Stomach (tissue), 4 donors: ENCODE measurements at regions not wholly inside any gene's neighbourhood (a gene's known extent, or its start where the extent isn't known, plus 50 kb on each side); places are given as distances from the start of the nearest gene placed in this dataset.
"Not testable (repeated sequence)": the region's sequence is repeated elsewhere in the genome, so short reads cannot be mapped to it uniquely, and the experiment has no call there.

Experiments
- CTCF ChIP-seq, 7 experiments: fragments of 450-650 bp in 4 of 7; fragments of 200-600 bp in 3 of 7; sonication (generic) in 3 of 7; IDR thresholded peaks; one replicate each; pipeline ENCODE4 v1.5.1; 2016 to 2019; ENCODE audit warnings: antibody characterized with exemption in 7 of 7, control low read depth in 2 of 7, mild to moderate bottlenecking in 1 of 7
- POLR2A ChIP-seq, 4 donors: fragments of 450-650 bp; IDR thresholded peaks; one replicate each; pipeline ENCODE4 v1.6.1; 2016; ENCODE audit warnings: antibody characterized with exemption in 4 of 4, control low read depth in 2 of 4, mild to moderate bottlenecking in 1 of 4, moderate library complexity in 1 of 4

- TF ChIP-seq CTCF, POLR2A (IDR thresholded peaks at IDR 0.05): not testable (repeated sequence)
Observed at GRCh38 chr9:39463696-39464095, 108.2 kb downstream of the SPATA31A1 start.
